ENCODE measurements at regions not wholly inside any gene's neighbourhood (a gene's known extent, or its start where the extent isn't known, plus 50 kb on each side); places are given as distances from the start of the nearest gene placed in this dataset.

- intact Hi-C loops (cut with DNase I; ENCODE audit: low total_unique reads), result no loop called here
These were observed 729.6 kb downstream of the SORCS3 start for GRCh38 chr10:105370692-105371091.

GRCh38 chr10:105359708-105360107 is 718.6 kb downstream of the SORCS3 start:
- no peak overlapping the region for H3K4me3 ChIP-seq

More at GRCh38 chr10:105370692-105371091, 729.6 kb downstream of the SORCS3 start:
- Histone ChIP-seq H3K27ac (no peak overlapping the region), H3K4me3 (no peak overlapping the region), H3K9me3 (no peaks in the 10 kb centered on the region), H3K36me3 (no peaks in the 10 kb centered on the region), H3K27me3 (no peaks in the 10 kb centered on the region), H3K4me1 (no peaks in the 10 kb centered on the region)
- no peak for DNase-seq
- TF ChIP-seq POLR2A (IDR thresholded peaks at IDR 0.05), result no peak
- no peak for TF ChIP-seq CTCF (IDR thresholded peaks at IDR 0.05)

GRCh38 chr10:105358911-105359310 is 717.8 kb downstream of the SORCS3 start:
- no peak for DNase-seq
- H3K27ac ChIP-seq, result no peak overlapping the region

More at GRCh38 chr10:105359708-105360107, 718.6 kb downstream of the SORCS3 start:
- Histone ChIP-seq H3K27me3 (no peaks in the 10 kb centered on the region), H3K4me1 (no peaks in the 10 kb centered on the region), H3K36me3 (no peaks in the 10 kb centered on the region), H3K27ac (no peak overlapping the region), H3K9me3 (no peaks in the 10 kb centered on the region)
- intact Hi-C loops (cut with DNase I; ENCODE audit: low total_unique reads), result no loop called here
- no peak for DNase-seq
- TF ChIP-seq CTCF (IDR thresholded peaks at IDR 0.05), result no peak
- no peak for TF ChIP-seq POLR2A (IDR thresholded peaks at IDR 0.05)

DNA sequence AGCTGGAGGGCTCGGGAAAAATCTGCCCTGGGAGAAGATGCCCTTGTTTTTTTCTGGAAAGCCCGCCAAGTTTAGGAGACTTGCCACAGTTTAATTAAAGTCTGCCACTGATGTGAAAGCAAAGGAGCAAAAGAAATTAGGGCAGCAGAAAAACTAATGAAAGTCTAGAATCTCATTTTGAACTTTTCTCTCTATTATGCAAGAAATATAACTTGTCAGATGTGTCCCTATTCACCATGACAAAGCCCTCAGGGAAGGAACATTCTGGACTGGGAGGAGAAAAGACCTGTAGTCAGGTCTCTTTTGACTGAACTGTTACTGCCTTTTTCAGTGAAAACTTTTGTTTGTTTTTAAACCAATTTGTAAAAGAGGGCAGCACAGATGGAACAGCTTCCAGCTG is 715.5 kb downstream of the SORCS3 start:
- intact Hi-C loops (cut with DNase I; ENCODE audit: low total_unique reads), result no loop called here
- no peak overlapping the region for H3K27ac ChIP-seq
- no peak overlapping the region for H3K4me3 ChIP-seq
- no peaks in the 10 kb centered on the region for H3K9me3 ChIP-seq
- no peaks in the 10 kb centered on the region for H3K4me1 ChIP-seq
- TF ChIP-seq POLR2A (IDR thresholded peaks at IDR 0.05) (no peak), CTCF (IDR thresholded peaks at IDR 0.05) (no peak)
- no peaks in the 10 kb centered on the region for H3K36me3 ChIP-seq
- H3K27me3 ChIP-seq, result no peaks in the 10 kb centered on the region
- no peak for DNase-seq

More at GRCh38 chr10:105358911-105359310, 717.8 kb downstream of the SORCS3 start:
- H3K4me1 ChIP-seq, result no peaks in the 10 kb centered on the region
- TF ChIP-seq CTCF (IDR thresholded peaks at IDR 0.05) (no peak), POLR2A (IDR thresholded peaks at IDR 0.05) (no peak)
- no peaks in the 10 kb centered on the region for H3K36me3 ChIP-seq
- no peak overlapping the region for H3K4me3 ChIP-seq
- H3K9me3 ChIP-seq, result no peaks in the 10 kb centered on the region
- H3K27me3 ChIP-seq, result no peaks in the 10 kb centered on the region
- intact Hi-C loops (cut with DNase I; ENCODE audit: low total_unique reads), result no loop called here

DNA sequence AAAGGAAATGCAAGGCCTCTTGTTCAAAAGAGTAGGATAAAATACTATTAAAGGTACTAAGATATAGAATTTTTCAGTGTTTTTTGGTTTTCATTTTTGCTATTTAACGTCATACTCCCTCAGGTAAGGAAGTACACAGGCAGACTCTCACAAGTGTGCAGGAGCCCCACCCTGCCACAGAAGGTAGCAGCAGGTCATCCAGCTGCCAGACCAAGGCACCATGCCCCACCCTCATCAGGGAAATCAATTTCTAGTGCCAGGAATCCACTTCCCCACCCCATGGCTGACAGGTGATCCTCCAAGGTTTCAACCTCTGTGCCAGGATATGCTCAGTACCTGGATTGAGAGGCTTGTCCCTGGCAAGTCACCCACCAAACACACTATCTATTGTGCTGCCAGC is 712.9 kb downstream of the SORCS3 start:
- Histone ChIP-seq H3K4me1 (no peaks in the 10 kb centered on the region), H3K36me3 (no peaks in the 10 kb centered on the region), H3K9me3 (no peaks in the 10 kb centered on the region), H3K4me3 (no peak overlapping the region), H3K27ac (no peak overlapping the region), H3K27me3 (no peaks in the 10 kb centered on the region)
- no peak for TF ChIP-seq POLR2A (IDR thresholded peaks at IDR 0.05)
- no peak for TF ChIP-seq CTCF (IDR thresholded peaks at IDR 0.05)
- intact Hi-C loops (cut with DNase I; ENCODE audit: low total_unique reads), result no loop called here
- no peak for DNase-seq

Measured in uterus (tissue), 3 donors.